ENCODE measurements at regions not wholly inside any gene's neighbourhood (a gene's known extent, or its start where the extent isn't known, plus 50 kb on each side); places are given as distances from the start of the nearest gene placed in this dataset.

DNA sequence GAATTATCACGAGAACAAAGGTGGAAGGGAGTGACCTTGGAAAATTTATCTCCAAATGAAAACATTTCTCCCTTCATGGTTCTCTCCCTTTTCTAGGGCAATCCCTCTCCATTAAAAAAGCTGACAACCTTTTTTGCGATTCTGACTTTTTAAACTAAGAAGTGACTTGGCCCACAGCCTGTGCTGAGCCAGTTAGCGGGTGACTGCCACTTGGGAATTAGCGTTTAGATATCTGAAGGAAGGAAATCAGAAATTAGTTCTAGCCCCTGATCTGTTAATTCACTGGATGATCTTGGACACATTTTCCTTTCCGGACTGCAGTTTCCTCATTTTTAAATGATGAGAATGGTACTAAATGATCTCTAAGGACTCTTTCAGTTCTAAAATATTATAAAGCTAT lies 245.0 kb downstream of the FBXO8 start:
- no peak for DNase-seq
- Histone ChIP-seq H3K4me1 (ENCODE audit: insufficient read depth, low read length) (no peaks in the 10 kb centered on the region), H3K27ac (ENCODE audit: low read depth, low read length) (no peak overlapping the region), H3K4me3 (ENCODE audit: low read length) (no peak overlapping the region), H3K27me3 (ENCODE audit: insufficient read depth, low read length, poor library complexity, severe bottlenecking) (no peaks in the 10 kb centered on the region), H3K9me3 (ENCODE audit: low read length) (no peaks in the 10 kb centered on the region), H3K36me3 (ENCODE audit: insufficient read depth, low read length) (no peaks in the 10 kb centered on the region)
- Mint-ChIP-seq H3K9me3 (peaks cover 0 to 3% (median 0%) of the 10 kb centered on the region in 5 donors), H3K4me1 (no peaks in the 10 kb centered on the region), H3K4me3 (no peak overlapping the region), H3K27ac (no peak overlapping the region), H3K27me3 (no peaks in the 10 kb centered on the region), H3K36me3 (no peaks in the 10 kb centered on the region)
- ChIA-PET POLR2A (no interaction called here), CTCF (no interaction called here)

GRCh38 chr4:174037631-174038030 lies 245.8 kb downstream of the FBXO8 start:
- H3K9me3 ChIP-seq (ENCODE audit: low read length) = no peaks in the 10 kb centered on the region
- peaks cover 0 to 3% (median 0%) of the 10 kb centered on the region in 5 donors for H3K9me3 Mint-ChIP-seq
- H3K27ac ChIP-seq (ENCODE audit: low read depth, low read length) = no peak overlapping the region
- ChIA-PET CTCF (no interaction called here), POLR2A (no interaction called here)
- no peak overlapping the region for H3K27ac Mint-ChIP-seq
- no peak for DNase-seq
- no peaks in the 10 kb centered on the region for H3K36me3 Mint-ChIP-seq
- H3K36me3 ChIP-seq (ENCODE audit: insufficient read depth, low read length) = no peaks in the 10 kb centered on the region
- H3K4me1 Mint-ChIP-seq = no peaks in the 10 kb centered on the region
- no peak overlapping the region for H3K4me3 ChIP-seq (ENCODE audit: low read length)
- H3K4me1 ChIP-seq (ENCODE audit: insufficient read depth, low read length) = no peaks in the 10 kb centered on the region
- H3K27me3 Mint-ChIP-seq = no peaks in the 10 kb centered on the region
- no peak overlapping the region for H3K4me3 Mint-ChIP-seq
- H3K27me3 ChIP-seq (ENCODE audit: insufficient read depth, low read length, poor library complexity, severe bottlenecking) = no peaks in the 10 kb centered on the region

- H3K27me3 Mint-ChIP-seq = no peaks in the 10 kb centered on the region
- Histone ChIP-seq H3K27ac (ENCODE audit: low read depth, low read length) (no peak overlapping the region), H3K9me3 (ENCODE audit: low read length) (no peaks in the 10 kb centered on the region), H3K4me3 (ENCODE audit: low read length) (no peak overlapping the region), H3K27me3 (ENCODE audit: insufficient read depth, low read length, poor library complexity, severe bottlenecking) (no peaks in the 10 kb centered on the region), H3K4me1 (ENCODE audit: insufficient read depth, low read length) (no peaks in the 10 kb centered on the region), H3K36me3 (ENCODE audit: insufficient read depth, low read length) (no peaks in the 10 kb centered on the region)
- H3K4me1 Mint-ChIP-seq = no peaks in the 10 kb centered on the region
- H3K9me3 Mint-ChIP-seq = peaks cover 0 to 3% (median 0%) of the 10 kb centered on the region in 5 donors
- no peak overlapping the region for H3K4me3 Mint-ChIP-seq
- CTCF ChIA-PET = no interaction called here
- POLR2A ChIA-PET = no interaction called here
- H3K36me3 Mint-ChIP-seq = no peaks in the 10 kb centered on the region
- no peak overlapping the region for H3K27ac Mint-ChIP-seq
- no peak for DNase-seq
Measured at GRCh38 chr4:174037049-174037448, 246.4 kb downstream of the FBXO8 start.

DNA sequence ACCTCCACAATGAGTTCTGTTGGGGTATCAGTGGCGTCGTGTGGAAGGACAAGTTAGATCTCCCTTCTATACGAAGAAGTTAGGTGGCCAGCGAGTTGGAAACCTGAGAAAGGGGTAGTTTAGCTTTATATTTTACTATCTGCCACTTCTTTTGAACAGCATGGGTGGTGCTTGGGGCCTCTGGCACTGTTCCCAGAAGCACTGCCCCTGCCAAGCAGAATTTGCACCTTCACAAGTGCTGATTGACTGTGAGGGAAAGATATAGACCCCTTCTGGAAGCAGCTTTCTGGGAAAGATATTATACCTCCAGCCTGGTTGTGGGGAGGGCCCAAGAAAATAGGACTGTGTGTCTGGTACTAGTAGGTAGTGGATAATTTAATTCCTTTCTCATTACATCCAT lies 246.9 kb downstream of the FBXO8 start:
- H3K27ac Mint-ChIP-seq = no peak overlapping the region
- CTCF ChIA-PET = no interaction called here
- Histone ChIP-seq H3K4me1 (ENCODE audit: insufficient read depth, low read length) (no peaks in the 10 kb centered on the region), H3K27ac (ENCODE audit: low read depth, low read length) (no peak overlapping the region), H3K36me3 (ENCODE audit: insufficient read depth, low read length) (no peaks in the 10 kb centered on the region), H3K9me3 (ENCODE audit: low read length) (no peaks in the 10 kb centered on the region), H3K4me3 (ENCODE audit: low read length) (no peak overlapping the region), H3K27me3 (ENCODE audit: insufficient read depth, low read length, poor library complexity, severe bottlenecking) (no peaks in the 10 kb centered on the region)
- H3K36me3 Mint-ChIP-seq = no peaks in the 10 kb centered on the region
- no peaks in the 10 kb centered on the region for H3K4me1 Mint-ChIP-seq
- no peaks in the 10 kb centered on the region for H3K27me3 Mint-ChIP-seq
- POLR2A ChIA-PET = no interaction called here
- H3K9me3 Mint-ChIP-seq = peaks cover 0 to 3% (median 0%) of the 10 kb centered on the region in 5 donors
- DNase-seq = no peak
- H3K4me3 Mint-ChIP-seq = no peak overlapping the region

GRCh38 chr4:174036111-174036510 lies 247.4 kb downstream of the FBXO8 start:
- Histone ChIP-seq H3K4me3 (ENCODE audit: low read length) (no peak overlapping the region), H3K9me3 (ENCODE audit: low read length) (no peaks in the 10 kb centered on the region), H3K27ac (ENCODE audit: low read depth, low read length) (no peak overlapping the region), H3K36me3 (ENCODE audit: insufficient read depth, low read length) (no peaks in the 10 kb centered on the region), H3K4me1 (ENCODE audit: insufficient read depth, low read length) (no peaks in the 10 kb centered on the region), H3K27me3 (ENCODE audit: insufficient read depth, low read length, poor library complexity, severe bottlenecking) (no peaks in the 10 kb centered on the region)
- POLR2A ChIA-PET = no interaction called here
- no peak for DNase-seq
- no peaks in the 10 kb centered on the region for H3K36me3 Mint-ChIP-seq
- H3K27me3 Mint-ChIP-seq = no peaks in the 10 kb centered on the region
- no peaks in the 10 kb centered on the region for H3K4me1 Mint-ChIP-seq
- H3K9me3 Mint-ChIP-seq = peaks cover 0 to 3% (median 0%) of the 10 kb centered on the region in 5 donors
- H3K4me3 Mint-ChIP-seq = no peak overlapping the region
- no peak overlapping the region for H3K27ac Mint-ChIP-seq
- CTCF ChIA-PET = no interaction called here

DNA sequence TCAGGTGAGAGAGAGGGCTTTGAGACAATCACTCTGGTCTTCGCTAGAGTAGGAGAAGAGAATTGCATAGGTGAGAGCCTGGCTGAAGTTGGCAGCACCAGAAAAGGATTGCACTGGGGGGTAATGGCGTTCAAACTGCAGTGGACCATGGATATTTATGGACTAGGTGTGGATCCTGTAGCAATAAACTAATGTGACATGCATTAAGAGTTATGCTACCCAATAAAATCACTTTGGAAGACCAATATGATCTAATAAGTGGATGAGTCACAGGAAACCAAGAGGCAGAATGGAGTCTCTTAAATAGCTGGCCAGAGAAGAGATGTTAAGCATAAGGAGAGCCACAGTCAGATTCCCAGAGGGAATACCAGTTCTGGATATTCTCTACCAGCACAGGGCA lies 259.8 kb downstream of the FBXO8 start:
- H3K4me3 ChIP-seq (ENCODE audit: low read length) = no peak overlapping the region
- no peak for DNase-seq
- H3K4me3 Mint-ChIP-seq = no peak overlapping the region
- no peak overlapping the region for H3K27ac ChIP-seq (ENCODE audit: low read depth, low read length)
- peaks cover 0 to 1% (median 0%) of the 10 kb centered on the region in 5 donors for H3K9me3 Mint-ChIP-seq
- H3K9me3 ChIP-seq (ENCODE audit: low read length) = no peaks in the 10 kb centered on the region
- H3K36me3 ChIP-seq (ENCODE audit: insufficient read depth, low read length) = no peaks in the 10 kb centered on the region
- H3K4me1 Mint-ChIP-seq = no peaks in the 10 kb centered on the region
- no peak overlapping the region for H3K27ac Mint-ChIP-seq
- ChIA-PET POLR2A (no interaction called here), CTCF (no interaction called here)
- no peaks in the 10 kb centered on the region for H3K36me3 Mint-ChIP-seq
- H3K4me1 ChIP-seq (ENCODE audit: insufficient read depth, low read length) = no peaks in the 10 kb centered on the region
- no peaks in the 10 kb centered on the region for H3K27me3 ChIP-seq (ENCODE audit: insufficient read depth, low read length, poor library complexity, severe bottlenecking)
- no peaks in the 10 kb centered on the region for H3K27me3 Mint-ChIP-seq

GRCh38 chr4:174018236-174018635 lies 265.2 kb downstream of the FBXO8 start:
- CTCF ChIA-PET = no interaction called here
- Mint-ChIP-seq H3K9me3 (peaks cover 0 to 1% (median 0%) of the 10 kb centered on the region in 5 donors), H3K27me3 (peaks cover 0 to 2% of the 10 kb centered on the region in 2 donors), H3K27ac (no peak overlapping the region), H3K4me1 (no peaks in the 10 kb centered on the region), H3K4me3 (no peak overlapping the region), H3K36me3 (no peaks in the 10 kb centered on the region)
- H3K36me3 ChIP-seq (ENCODE audit: insufficient read depth, low read length) = no peaks in the 10 kb centered on the region
- H3K27me3 ChIP-seq (ENCODE audit: insufficient read depth, low read length, poor library complexity, severe bottlenecking) = no peaks in the 10 kb centered on the region
- POLR2A ChIA-PET = no interaction called here
- no peak overlapping the region for H3K27ac ChIP-seq (ENCODE audit: low read depth, low read length)
- H3K9me3 ChIP-seq (ENCODE audit: low read length) = no peaks in the 10 kb centered on the region
- no peak for DNase-seq
- H3K4me1 ChIP-seq (ENCODE audit: insufficient read depth, low read length) = no peaks in the 10 kb centered on the region
- H3K4me3 ChIP-seq (ENCODE audit: low read length) = no peak overlapping the region

DNA sequence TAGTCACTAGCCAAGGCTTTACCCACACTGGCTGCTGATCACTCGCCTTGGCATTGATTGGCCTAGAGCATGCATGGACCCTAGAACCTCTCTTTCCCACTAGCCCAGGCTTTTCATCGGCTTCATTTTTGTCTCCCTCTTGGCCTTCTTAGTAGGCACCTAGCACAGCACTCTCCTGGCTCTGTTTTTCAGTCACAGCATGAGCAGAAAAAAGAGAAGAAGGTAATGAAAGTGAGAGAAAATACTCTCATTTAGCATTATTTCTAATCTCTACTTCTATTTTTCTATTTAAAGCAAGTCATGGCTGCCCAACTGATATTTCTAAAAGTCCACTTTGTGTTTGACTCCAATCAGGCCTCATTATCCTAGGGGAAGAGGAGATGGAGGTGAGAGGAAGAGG lies 267.2 kb downstream of the FBXO8 start:
- no peak for DNase-seq
- H3K4me1 ChIP-seq (ENCODE audit: insufficient read depth, low read length) = no peaks in the 10 kb centered on the region
- Mint-ChIP-seq H3K27ac (no peak overlapping the region), H3K4me3 (no peak overlapping the region), H3K4me1 (no peaks in the 10 kb centered on the region), H3K27me3 (peaks cover 0 to 2% of the 10 kb centered on the region in 2 donors), H3K36me3 (no peaks in the 10 kb centered on the region), H3K9me3 (peaks cover 0 to 3% (median 0%) of the 10 kb centered on the region in 5 donors)
- CTCF ChIA-PET = no interaction called here
- H3K9me3 ChIP-seq (ENCODE audit: low read length) = no peaks in the 10 kb centered on the region
- no peak overlapping the region for H3K4me3 ChIP-seq (ENCODE audit: low read length)
- H3K36me3 ChIP-seq (ENCODE audit: insufficient read depth, low read length) = no peaks in the 10 kb centered on the region
- POLR2A ChIA-PET = no interaction called here
- H3K27me3 ChIP-seq (ENCODE audit: insufficient read depth, low read length, poor library complexity, severe bottlenecking) = no peaks in the 10 kb centered on the region
- no peak overlapping the region for H3K27ac ChIP-seq (ENCODE audit: low read depth, low read length)

GRCh38 chr4:174012886-174013259 lies 270.6 kb downstream of the FBXO8 start:
- ChIA-PET POLR2A (no interaction called here), CTCF (no interaction called here)
- H3K27me3 Mint-ChIP-seq = peaks cover 0 to 2% of the 10 kb centered on the region in 2 donors
- Histone ChIP-seq H3K4me3 (ENCODE audit: low read length) (no peak overlapping the region), H3K4me1 (ENCODE audit: insufficient read depth, low read length) (no peaks in the 10 kb centered on the region), H3K36me3 (ENCODE audit: insufficient read depth, low read length) (no peaks in the 10 kb centered on the region), H3K27ac (ENCODE audit: low read depth, low read length) (no peak overlapping the region), H3K27me3 (ENCODE audit: insufficient read depth, low read length, poor library complexity, severe bottlenecking) (no peaks in the 10 kb centered on the region), H3K9me3 (ENCODE audit: low read length) (no peaks in the 10 kb centered on the region)
- no peak overlapping the region for H3K4me3 Mint-ChIP-seq
- peaks cover 0 to 3% (median 0%) of the 10 kb centered on the region in 5 donors for H3K9me3 Mint-ChIP-seq
- H3K36me3 Mint-ChIP-seq = no peaks in the 10 kb centered on the region
- H3K27ac Mint-ChIP-seq = no peak overlapping the region
- DNase-seq = no peak
- H3K4me1 Mint-ChIP-seq = no peaks in the 10 kb centered on the region
